Ammon's horn (tissue), 1 donor: ENCODE measurements at regions not wholly inside any gene's neighbourhood (a gene's known extent, or its start where the extent isn't known, plus 50 kb on each side); places are given as distances from the start of the nearest gene placed in this dataset.

Experiments
- DNase-seq: peaks from one replicate; pipeline ENCODE4 v3.0.0-alpha.2; 2016; ENCODE audit warnings: low spot score

DNA sequence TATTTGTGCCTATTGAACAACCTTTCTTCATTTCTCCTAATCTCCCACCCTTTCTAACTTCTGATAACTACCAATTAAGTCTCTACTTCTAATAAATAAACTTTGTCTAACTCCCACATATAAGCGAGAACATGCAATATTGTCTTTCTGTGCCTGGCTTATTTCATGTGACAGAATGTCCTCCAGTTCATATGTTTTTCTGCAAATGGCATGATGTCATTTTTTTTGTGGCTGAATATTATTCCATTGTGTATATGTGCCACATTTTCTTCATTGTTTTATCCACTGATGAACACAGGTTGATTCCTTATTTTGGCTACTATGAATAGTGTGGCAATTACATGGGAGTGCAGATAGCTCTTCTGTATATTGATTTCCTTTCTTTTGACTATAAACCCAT lies 1041.5 kb upstream of the MANEA start:
- DNase-seq = no peak

DNA sequence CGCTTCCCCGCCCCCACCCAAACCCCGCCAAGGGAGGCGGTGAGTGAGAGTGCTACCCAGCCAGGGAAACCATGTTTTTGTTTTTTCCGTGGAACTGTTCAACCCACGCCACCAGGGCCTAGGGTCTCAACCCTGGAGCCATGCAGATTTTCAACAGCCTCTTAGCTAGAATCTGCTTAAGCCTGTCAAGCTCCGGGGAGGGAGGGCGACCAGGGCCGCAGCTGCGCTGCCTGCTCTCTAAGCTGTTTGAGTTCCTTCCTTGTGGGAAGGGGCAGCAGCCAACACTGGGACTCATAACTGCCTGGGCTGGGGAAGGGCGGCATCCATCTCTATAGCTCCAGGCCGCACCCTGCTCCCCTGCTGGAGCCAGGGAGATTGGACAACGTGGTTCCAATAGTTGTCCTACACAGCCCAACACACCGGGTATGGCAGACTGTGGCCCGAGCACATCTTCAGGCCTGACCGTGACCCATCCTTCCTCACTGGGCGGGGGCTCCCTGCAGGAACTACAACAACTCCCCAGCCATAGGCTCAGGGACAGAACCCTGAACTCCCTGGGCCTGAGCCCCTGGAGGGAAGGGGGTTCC lies 1065.7 kb upstream of the MANEA start:
- no peak for DNase-seq

DNA sequence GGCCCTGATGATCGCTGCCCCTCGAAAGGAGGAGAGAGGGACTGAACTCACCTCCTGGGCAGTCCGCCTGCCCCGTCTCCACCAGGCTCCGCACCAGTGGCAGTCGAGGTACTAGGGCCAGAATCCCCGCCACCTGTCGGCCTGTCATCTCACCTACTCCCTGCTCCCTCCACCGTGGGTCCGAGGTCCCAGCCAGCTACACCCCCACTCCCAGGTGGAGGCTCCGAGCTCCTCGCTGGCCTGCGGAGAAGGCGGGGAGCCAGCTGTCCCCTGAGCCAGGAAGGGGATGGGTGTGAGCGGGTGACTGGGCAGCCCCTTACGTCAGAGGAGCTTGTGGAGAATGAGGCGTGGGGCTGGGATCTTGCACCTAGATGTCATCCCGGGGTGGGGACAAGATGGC lies 1066.5 kb upstream of the MANEA start:
- DNase-seq = no peak

DNA sequence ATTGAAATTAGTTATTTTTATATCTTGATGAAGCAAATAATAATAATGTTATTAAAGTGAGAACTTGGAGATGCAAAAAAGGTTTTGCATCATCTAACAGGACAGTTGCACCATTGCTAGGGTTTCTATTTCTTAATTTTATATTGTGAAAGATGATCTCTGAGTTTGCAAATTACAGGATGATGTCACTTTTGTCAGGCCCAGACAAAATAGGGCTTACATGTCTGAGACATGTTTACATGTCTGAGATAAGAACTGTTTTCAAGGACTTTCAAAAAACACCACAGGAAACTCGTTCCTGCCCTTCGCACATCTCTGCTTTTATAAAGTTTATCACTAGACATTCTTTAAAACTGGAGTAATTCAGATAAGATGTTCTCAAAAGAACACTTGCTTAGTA lies 1075.8 kb upstream of the MANEA start:
- DNase-seq = no peak

DNA sequence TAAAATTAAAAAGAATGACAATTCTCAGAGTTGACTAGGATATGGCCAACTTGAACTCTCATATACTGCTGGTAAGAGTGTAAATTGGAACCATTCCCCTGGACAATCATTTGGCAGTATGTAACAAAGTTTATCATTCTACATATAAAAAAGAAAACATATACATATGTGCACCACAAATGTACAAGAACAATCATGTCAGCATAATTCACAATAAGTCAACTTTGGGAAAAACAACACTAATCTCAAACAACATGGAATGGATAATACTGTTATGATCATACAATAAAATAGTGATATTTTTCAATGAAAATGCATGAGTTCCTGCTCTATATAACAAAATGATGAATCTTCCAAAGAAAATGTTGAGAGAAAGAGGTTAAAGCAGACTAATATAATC lies 1078.7 kb upstream of the EPHA7 start:
- no peak for DNase-seq

DNA sequence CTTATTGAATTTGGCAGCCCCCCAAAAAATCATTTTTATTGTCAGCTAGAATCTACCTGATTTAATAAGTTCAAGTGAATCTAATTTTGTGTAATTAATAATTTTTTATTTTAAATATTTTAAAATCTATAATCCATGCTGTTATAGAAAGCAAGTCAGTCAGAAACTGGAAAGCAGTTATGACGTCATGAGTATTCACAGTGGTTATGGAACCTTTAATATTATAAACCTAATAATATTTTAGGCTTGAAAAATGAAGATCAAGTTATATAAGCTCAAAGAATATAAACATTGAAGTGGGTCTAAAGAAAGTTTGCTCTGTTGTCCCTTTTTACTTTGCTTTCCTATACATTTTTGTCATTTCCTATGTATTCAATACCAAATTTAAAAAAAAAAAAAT lies 1075.1 kb upstream of the EPHA7 start:
- no peak for DNase-seq

DNA sequence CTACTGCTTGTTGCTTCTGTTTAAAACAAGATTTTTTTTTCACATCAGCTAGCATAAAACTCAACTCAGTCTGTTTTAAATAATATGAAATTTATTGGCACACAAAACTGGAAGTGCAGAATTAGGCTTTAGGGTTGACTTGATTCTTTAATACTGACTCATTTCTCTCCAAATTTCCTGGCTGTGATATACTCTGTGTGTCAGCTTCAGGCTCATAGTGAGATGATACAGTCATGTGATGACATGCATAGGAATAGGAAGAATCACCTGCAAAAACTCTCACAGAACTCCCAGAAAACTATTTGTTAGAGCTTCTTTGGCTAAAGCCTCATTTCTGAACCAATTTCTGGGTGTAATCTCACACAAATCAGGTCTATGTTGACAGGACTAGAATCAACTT lies 1068.0 kb upstream of the EPHA7 start:
- no peak for DNase-seq

DNA sequence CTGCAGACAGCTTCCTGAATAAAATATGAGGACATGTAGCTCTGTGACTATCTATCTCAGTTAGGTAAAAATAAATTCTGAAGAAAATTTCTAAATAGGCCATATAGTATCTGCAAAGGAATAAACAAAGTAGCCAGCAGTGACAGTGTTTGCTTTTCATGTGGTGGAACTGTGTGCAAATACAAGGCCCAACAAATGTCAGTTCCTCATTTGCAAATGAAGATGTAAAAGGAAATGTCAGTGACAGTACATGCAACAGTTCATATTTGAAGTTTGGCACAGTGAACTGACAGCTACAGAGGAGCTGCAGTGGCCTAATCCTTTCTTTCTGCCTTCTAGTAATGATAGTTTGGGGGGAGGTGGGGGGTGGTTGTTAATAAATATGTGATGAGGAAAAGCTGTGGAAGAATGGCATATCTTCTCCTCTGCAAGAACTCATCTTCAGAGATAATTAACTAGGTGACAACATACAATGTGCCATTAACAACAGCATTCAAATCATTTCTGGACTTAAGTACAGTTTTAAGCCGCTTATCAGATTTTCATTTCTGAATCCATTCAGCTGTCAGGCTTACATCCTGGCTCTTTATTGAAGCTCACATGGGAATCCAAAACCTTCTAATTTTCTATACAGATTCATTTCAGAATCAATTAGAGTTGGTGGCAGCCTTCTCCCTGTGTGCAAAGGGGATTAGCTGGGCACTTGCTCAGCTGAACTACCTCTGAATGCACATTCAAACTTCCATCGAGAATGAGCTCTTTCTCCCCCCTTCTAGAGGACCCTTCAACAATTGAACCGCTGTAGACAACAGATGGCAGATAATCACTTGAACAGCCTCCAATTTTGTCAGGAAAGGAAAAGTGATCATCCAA lies 1059.0 kb upstream of the EPHA7 start:
- DNase-seq = peak; percentile 5

DNA sequence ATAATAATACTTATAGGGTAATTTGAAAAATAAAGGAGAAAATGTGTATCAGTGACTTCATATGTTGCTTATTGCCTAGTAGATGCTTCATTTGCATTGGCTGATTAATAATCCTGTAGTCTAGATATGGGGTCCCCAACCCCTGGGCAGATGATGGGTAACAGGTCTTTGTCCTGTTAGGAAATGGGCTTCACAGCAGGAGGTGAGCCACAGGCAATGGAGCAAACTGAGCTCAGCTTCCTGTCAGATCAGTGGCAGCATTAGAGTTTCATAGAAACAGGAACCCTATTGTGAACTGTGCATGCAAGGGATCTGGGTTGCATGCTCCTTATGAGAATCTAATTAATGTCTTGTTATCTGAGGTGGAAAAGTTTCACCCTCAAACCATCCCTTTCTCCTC lies 1049.5 kb upstream of the EPHA7 start:
- DNase-seq = no peak

DNA sequence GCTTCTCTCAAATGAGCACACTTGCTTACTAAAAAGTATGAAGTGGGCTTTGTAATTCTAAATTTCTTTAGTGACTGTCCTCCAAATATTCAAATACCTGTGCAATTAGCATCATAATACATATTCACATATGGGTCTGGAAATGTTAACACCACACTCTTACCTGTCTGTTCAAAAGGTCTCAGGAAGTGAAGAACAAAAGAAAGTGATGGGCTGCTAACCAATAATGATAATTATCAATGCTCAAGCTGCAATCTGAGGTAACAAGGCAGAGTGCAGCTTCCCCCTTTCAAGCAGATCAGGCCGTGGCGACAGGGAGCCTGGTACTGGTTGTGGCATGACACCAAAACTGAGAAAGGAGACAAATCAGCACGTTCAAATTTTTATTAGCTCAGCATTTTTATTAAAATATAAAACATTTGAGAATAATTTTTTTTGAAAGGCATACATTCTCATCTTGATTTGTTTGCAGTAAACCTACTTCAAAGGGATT lies 1044.7 kb upstream of the EPHA7 start:
- DNase-seq = no peak

DNA sequence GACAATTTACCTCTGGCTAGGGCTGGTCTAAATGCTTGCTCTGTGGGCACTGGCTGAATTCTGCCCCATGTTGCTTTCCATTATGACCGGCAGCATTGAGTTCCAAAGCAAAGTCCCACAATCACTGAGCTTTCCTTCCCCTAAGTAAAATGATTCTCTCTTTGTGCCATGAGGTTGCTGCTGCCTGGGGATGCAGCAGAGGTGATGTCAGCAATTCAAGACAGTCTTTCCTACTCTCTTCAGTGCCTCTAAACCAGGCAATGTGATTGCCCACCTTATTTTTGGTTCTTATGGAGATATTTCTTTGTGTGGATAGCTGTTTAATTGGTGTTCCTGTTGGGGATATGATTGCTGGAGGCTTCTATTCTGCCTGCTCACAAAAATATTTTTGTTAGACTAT lies 1043.9 kb upstream of the EPHA7 start:
- no peak for DNase-seq

DNA sequence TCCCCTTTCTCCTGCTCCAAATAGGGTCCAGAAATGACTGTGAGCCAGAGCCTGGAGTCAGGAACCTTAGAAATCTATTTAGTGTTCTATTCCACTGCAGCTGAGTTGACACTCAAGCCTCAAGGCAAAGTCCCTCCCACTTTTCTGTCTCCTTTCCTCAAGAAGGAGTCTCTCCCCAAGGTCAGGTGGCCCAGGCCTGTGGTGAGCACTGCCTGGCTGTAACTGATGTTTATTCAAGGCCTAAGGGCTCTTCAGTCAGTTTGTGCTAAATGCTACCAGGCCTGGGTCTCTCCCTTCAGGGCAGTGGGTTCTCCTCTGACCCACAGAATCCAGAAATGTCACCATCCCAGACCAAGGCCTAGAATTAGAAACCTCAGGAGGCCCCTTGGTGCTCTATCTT lies 1042.9 kb upstream of the EPHA7 start:
- no peak for DNase-seq

DNA sequence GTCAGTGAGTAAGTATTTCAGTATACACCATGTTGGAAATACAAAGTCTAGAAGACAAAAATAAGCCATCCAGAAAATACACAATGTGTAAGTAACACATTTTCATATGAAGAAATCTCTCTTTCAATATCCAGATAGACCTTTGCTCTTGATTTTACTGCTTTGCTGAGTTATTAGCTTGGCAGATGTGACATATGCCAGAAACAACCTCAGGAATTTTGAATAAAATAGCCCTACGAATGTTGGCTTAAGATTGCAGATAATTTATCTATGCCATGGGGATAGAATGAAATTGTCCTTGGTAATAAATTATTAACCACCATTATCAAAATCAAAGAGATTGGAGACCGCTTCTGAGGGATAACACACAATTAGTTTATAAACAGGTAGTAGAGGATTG lies 1036.9 kb upstream of the EPHA7 start:
- no peak for DNase-seq

DNA sequence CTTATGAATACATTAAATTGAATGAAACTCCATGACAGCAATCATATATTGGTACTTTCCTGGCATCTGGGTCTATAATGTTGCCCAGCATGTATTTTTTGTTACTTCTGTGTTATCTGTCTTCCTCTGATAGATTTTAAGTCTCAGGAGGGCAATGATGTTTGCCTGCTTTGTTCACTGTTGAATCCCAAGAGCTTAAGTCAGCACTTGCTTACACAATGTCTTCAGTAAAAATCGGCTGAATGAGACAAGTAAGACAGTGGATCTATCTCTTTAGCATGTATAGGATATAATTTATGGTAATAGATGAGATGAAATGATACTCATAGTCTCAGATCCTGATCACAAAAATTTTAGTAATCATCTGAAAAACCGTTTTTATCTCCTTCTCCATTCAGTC lies 1034.9 kb upstream of the EPHA7 start:
- no peak for DNase-seq

DNA sequence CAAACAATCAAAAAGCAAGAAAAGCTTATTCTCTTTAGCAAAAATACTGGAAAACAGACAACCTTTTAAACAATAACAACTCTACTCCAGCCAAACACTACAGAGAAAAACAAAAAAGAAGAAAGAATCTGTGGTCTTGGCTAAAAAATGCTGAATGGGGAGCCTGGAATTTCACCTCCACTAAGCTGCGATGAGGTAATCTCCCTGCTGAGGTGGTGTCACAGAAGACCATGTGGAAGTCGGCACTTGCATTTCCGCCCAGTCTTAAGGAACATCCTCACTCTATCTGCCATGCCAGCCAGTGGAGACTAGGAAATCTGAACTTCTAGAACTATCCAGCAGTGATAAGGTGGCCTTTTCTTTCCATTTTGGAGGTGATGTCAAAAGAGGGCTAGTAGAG lies 1026.8 kb upstream of the EPHA7 start:
- DNase-seq = no peak

DNA sequence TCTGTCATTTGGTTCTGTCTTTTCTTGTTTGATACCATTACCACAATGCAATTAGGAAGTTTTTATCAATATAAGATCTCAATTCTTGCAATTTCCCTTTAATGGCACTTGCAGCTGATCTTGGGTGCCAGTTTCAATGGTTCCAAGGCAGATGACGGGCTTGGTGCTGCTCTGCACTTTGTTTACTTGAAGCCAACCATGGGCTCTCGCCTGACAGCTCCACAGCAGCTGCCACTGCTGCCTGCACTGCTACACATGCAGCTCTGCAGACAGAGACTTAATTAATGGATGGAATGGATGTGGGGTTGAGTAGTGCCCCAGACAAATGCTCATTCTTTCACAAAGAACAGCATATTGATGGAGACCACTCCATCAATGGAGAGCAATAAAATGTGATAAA lies 1024.3 kb upstream of the EPHA7 start:
- peak; percentile 23 for DNase-seq

DNA sequence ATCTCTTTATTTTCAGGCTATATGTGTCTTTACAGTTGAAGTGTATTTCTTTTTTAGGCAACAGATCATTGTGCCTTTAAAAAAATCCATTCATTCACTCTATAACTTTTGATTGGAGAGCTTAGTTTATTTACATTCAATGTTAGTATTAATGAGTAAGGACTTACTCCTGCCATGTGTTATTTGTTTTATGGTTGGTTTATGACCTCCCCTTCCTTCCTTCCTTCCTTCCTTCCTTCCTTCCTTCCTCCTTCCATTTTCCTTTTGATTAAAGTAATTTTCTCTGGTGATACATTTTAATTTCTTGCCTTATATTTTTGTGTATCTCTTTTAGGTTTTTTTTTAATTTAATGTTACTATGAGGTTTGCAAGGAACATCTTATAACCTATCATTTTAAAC lies 1005.3 kb upstream of the EPHA7 start:
- no peak for DNase-seq

DNA sequence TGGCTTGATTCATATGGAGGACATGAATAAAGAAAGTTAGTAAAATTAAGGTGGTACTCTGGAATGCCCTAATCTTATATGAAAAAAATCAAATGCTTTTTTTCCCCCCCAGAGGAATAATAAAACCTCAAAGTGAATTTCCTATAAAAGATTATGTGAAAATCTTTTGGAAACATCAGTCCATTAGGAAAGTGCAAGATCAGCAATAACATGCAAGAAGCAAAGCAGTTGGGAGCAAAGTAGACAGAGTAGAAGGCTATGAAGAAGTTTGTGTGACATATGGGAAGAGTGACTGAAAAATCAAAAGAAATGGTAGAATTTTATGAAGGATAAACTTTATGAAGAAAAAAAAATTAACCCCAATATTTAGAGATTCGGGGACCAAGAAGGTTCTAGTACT lies 998.0 kb upstream of the EPHA7 start:
- no peak for DNase-seq

DNA sequence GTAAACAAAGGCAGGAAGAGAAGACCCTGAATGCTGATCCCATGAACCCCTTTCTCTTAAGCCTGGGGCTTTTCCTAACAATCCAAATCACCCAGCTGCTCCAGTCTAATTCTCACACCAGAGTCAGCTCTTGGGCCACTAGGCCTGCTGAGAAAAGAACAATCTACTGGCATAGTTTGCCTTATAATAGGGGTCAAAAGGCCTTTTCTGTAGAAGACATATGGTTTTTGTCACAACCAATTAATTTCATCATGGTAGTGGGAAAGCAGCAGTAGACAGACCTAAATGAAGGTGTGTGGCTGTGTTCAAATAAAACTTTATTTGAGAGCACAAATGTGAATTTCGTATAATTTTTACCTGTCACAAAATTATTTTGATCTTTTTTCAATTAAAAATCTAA lies 994.7 kb upstream of the EPHA7 start:
- DNase-seq = no peak

DNA sequence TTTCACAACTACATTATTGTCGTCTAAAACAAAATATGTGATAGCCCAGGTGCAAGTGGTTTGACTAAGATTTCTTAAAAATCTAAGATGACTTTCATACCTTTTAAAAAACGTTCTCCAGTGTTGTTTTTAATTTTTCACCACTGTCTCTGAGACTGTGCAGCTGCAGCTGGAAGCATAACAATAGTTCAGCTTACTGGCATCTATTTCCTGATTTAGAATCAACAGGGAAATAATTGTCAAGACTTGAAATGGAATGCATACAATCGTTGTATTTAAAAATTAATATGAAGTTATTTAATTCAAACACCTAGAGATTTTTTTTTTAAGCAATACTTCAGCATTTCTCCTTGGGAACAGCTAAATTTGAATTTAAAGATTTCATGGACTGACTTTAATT lies 982.0 kb upstream of the EPHA7 start:
- peak; percentile 29 for DNase-seq

DNA sequence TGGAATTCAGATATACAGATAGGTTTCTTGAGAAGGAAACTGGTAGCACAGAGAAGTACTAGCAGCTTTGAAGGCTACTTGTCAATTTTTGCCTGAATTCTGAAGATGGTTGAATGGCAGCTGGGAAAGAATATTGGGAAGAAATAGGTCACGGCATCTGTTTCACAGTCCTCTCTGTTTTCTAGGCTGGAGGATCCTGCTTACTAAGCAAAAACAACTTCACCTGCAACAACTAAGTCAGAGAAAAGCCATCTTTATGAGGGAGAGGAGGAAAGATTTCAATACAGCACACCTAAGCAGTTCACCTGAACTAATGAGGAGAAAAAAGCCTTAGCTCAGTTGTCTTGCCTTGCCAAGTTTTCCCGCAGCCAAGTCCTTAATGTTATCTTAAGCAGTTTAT lies 975.5 kb upstream of the EPHA7 start:
- DNase-seq = no peak

DNA sequence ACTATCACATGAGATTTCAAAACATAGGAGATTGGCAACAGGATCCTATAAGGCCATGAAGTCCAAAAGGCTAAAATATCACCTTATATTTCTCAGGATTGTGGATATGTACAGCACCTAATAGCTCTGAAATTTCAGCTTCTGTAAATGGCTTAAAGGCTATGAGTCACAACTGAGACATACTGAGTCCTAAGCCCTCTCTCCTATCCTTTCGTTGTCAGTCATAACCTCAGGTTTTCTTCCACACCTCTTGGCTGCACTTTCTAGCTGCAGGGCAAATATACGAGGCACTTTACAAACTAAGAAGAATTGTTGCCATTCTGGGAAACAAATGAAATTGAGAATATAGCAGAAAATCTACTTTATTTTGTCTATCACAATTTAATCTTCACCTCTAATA lies 969.9 kb upstream of the EPHA7 start:
- DNase-seq = no peak

DNA sequence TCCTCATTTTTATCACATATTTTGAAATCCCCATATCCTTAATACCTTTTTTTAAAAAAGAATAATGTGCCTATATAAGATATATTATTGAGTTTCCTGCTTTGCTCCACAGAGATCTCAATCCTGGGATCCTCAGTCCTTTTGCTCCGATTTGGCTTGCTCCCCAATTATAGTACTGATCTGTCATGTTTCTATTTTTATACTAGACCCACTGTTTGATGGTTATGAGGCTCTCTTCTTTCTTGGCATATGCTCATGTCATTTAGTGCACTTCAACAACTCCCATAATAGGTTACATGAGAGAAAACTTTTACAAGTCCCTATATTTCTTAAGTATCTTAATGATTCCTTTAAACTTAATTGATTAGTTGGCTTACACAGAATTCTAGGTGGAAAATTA lies 958.5 kb upstream of the EPHA7 start:
- no peak for DNase-seq

DNA sequence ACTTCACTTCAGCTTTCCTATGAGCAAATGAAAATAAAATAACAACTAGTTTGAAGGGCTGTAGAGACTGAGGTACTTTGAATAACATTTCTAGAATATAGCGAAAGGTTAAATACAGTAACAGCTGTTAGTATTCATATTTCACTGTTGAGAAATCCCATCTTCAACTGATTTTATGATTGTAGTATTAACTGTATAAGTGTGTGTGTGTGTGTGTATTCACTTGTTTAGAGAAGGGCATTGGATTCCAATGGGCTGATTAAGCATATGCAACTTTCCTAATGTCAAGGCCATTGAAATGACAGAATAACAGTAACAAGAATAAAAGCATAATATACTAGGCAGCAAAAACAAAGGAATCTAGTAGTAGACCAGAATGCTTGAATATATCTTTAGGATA lies 957.5 kb upstream of the EPHA7 start:
- DNase-seq = no peak
